Activated naive CD8-positive, alpha-beta T cell treated with anti-CD3 and anti-CD28 coated beads, Interleukin-2, amount 50 U/mL, for 16 hours (primary cell): ENCODE measurements at regions not wholly inside any gene's neighbourhood (a gene's known extent, or its start where the extent isn't known, plus 50 kb on each side); places are given as distances from the start of the nearest gene placed in this dataset.
"Not testable (repeated sequence)": the region's sequence is repeated elsewhere in the genome, so short reads cannot be mapped to it uniquely, and the experiment has no call there.

Source experiments
- DNase-seq: peaks from one replicate; pipeline ENCODE4 v3.0.0-alpha.2; 2020; ENCODE audit warnings: low read depth, low spot score

GRCh38 chr13:73808318-73808717 lies 325.9 kb downstream of the KLF12 start:
- DNase-seq, result no peak

GRCh38 chr13:73805326-73805958 lies 328.8 kb downstream of the KLF12 start:
- not testable (repeated sequence) for DNase-seq

GRCh38 chr13:73803997-73804396 lies 330.2 kb downstream of the KLF12 start:
- no peak for DNase-seq

GRCh38 chr13:73800011-73800410 lies 334.2 kb downstream of the KLF12 start:
- no peak for DNase-seq

GRCh38 chr13:73794755-73795154 lies 339.4 kb downstream of the KLF12 start:
- DNase-seq, result no peak

- DNase-seq, result no peak
Observed at GRCh38 chr13:73793361-73793760, 340.8 kb downstream of the KLF12 start.

- no peak for DNase-seq
Observed at GRCh38 chr13:73792796-73793195, 341.4 kb downstream of the KLF12 start.

GRCh38 chr13:73782450-73783449 lies 351.5 kb downstream of the KLF12 start:
- DNase-seq, result no peak

- DNase-seq, result no peak
Observed at GRCh38 chr13:73781384-73781783, 352.8 kb downstream of the KLF12 start.

- no peak for DNase-seq
Observed at GRCh38 chr13:73779881-73780280, 354.3 kb downstream of the KLF12 start.

- no peak for DNase-seq
Observed at GRCh38 chr13:73778242-73778864, 355.9 kb downstream of the KLF12 start.

- no peak for DNase-seq
Observed at GRCh38 chr13:73777134-73777533, 357.1 kb downstream of the KLF12 start.

- no peak for DNase-seq
Observed at GRCh38 chr13:73776151-73776785, 357.9 kb downstream of the KLF12 start.

GRCh38 chr13:73773168-73773549 lies 361.0 kb downstream of the KLF12 start:
- DNase-seq, result no peak

- no peak for DNase-seq
Observed at GRCh38 chr13:73772449-73773167, 361.6 kb downstream of the KLF12 start.

GRCh38 chr13:73767747-73768315 lies 366.4 kb downstream of the KLF12 start:
- no peak for DNase-seq

GRCh38 chr13:73767191-73767741 lies 366.9 kb downstream of the KLF12 start:
- DNase-seq, result no peak

GRCh38 chr13:73765651-73766384 lies 368.4 kb downstream of the KLF12 start:
- DNase-seq, result peak; percentile 53

- no peak for DNase-seq
Observed at GRCh38 chr13:73759434-73759833, 374.8 kb downstream of the KLF12 start.
